ENCODE measurements at regions not wholly inside any gene's neighbourhood (a gene's known extent, or its start where the extent isn't known, plus 50 kb on each side); places are given as distances from the start of the nearest gene placed in this dataset.

GRCh38 chr12:87217491-87217890 is 811.7 kb downstream of the C12orf50 start:
- Histone ChIP-seq H3K4me1 (no peaks in the 10 kb centered on the region), H3F3A (ENCODE audit: low read depth) (no peaks in the 10 kb centered on the region), H3K79me2 (ENCODE audit: low read depth) (no peaks in the 10 kb centered on the region), H3K9ac (no peak overlapping the region), H3K9me3 (ENCODE audit: low read depth) (no peaks in the 10 kb centered on the region), H3K4me2 (no peak overlapping the region), H4K20me1 (ENCODE audit: low read depth) (no peaks in the 10 kb centered on the region), H3K36me3 (no peaks in the 10 kb centered on the region), H3K27me3 (no peaks in the 10 kb centered on the region), H2AFZ (replicated peaks) (no peak overlapping the region), H3K27ac (no peak overlapping the region), H3K4me3 (no peak overlapping the region)
- Mint-ChIP-seq H3K9me3 (no peaks in the 10 kb centered on the region), H3K36me3 (no peaks in the 10 kb centered on the region), H3K4me1 (no peaks in the 10 kb centered on the region), H3K27me3 (ENCODE audit: insufficient read depth, low read depth) (peaks cover 2% of the 10 kb centered on the region), H3K4me3 (no peak overlapping the region), H3K27ac (no peak overlapping the region)
- TF ChIP-seq EZH2phosphoT487 (IDR thresholded peaks at IDR 0.05) = no peak
- TF ChIP-seq EZH2 (IDR thresholded peaks at IDR 0.05) = no peak
- TF ChIP-seq, protein P1, sequence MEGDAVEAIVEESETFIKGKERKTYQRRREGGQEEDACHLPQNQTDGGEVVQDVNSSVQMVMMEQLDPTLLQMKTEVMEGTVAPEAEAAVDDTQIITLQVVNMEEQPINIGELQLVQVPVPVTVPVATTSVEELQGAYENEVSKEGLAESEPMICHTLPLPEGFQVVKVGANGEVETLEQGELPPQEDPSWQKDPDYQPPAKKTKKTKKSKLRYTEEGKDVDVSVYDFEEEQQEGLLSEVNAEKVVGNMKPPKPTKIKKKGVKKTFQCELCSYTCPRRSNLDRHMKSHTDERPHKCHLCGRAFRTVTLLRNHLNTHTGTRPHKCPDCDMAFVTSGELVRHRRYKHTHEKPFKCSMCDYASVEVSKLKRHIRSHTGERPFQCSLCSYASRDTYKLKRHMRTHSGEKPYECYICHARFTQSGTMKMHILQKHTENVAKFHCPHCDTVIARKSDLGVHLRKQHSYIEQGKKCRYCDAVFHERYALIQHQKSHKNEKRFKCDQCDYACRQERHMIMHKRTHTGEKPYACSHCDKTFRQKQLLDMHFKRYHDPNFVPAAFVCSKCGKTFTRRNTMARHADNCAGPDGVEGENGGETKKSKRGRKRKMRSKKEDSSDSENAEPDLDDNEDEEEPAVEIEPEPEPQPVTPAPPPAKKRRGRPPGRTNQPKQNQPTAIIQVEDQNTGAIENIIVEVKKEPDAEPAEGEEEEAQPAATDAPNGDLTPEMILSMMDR (IDR thresholded peaks at IDR 0.05) = no peak
- DNase-seq (ENCODE audit: low spot score) = no peak

DNA sequence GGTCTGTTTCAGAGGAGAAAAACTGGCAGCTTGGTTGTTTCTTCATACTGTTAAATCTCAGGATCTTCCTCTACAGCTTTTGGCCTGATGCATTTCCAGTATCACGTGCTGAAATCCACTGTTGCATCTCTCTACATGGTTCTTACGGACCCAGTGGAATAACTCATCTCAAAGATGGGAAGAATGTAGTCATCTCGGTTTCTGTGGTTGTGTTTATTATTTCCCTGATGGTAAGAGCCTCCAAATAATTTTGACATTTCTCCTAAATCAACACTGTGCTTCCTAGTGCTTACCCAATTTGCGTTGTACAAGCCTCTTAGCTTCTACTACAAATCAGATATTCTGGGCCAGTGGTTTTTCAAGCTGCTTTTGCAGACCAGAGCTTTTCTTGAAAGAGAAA is 812.8 kb downstream of the C12orf50 start:
- TF ChIP-seq, protein P1 (IDR thresholded peaks at IDR 0.05) = no peak
- no peak overlapping the region for H3K9ac ChIP-seq
- H3K36me3 Mint-ChIP-seq = no peaks in the 10 kb centered on the region

GRCh38 chr12:87202189-87202588 is 827.0 kb downstream of the C12orf50 start:
- DNase-seq (ENCODE audit: low spot score) = no peak
- Histone ChIP-seq H3K36me3 (no peaks in the 10 kb centered on the region), H4K20me1 (ENCODE audit: low read depth) (no peaks in the 10 kb centered on the region), H3K9me3 (ENCODE audit: low read depth) (no peaks in the 10 kb centered on the region), H3K79me2 (ENCODE audit: low read depth) (no peaks in the 10 kb centered on the region), H3K4me1 (no peaks in the 10 kb centered on the region), H3F3A (ENCODE audit: low read depth) (no peaks in the 10 kb centered on the region), H2AFZ (replicated peaks) (no peak overlapping the region), H3K4me2 (no peak overlapping the region), H3K9ac (no peak overlapping the region), H3K27me3 (no peaks in the 10 kb centered on the region), H3K27ac (no peak overlapping the region), H3K4me3 (no peak overlapping the region)
- peaks cover 13% of the 10 kb centered on the region for H3K9me3 Mint-ChIP-seq
- no peaks in the 10 kb centered on the region for H3K27me3 Mint-ChIP-seq (ENCODE audit: insufficient read depth, low read depth)
- no peaks in the 10 kb centered on the region for H3K4me1 Mint-ChIP-seq
- H3K4me3 Mint-ChIP-seq = no peak overlapping the region
- no peak overlapping the region for H3K27ac Mint-ChIP-seq
- H3K36me3 Mint-ChIP-seq = peaks cover 1% of the 10 kb centered on the region
- TF ChIP-seq EZH2phosphoT487 (IDR thresholded peaks at IDR 0.05) = no peak
- TF ChIP-seq, protein P1 (IDR thresholded peaks at IDR 0.05) = no peak

More for the DNA sequence above, 812.8 kb downstream of the C12orf50 start:
- Mint-ChIP-seq H3K27ac (no peak overlapping the region), H3K9me3 (no peaks in the 10 kb centered on the region), H3K4me3 (no peak overlapping the region), H3K4me1 (no peaks in the 10 kb centered on the region), H3K27me3 (ENCODE audit: insufficient read depth, low read depth) (peaks cover 2% of the 10 kb centered on the region)
- Histone ChIP-seq H3K27me3 (no peaks in the 10 kb centered on the region), H3K4me1 (no peaks in the 10 kb centered on the region), H3K79me2 (ENCODE audit: low read depth) (no peaks in the 10 kb centered on the region), H3K27ac (no peak overlapping the region), H3K36me3 (no peaks in the 10 kb centered on the region), H3F3A (ENCODE audit: low read depth) (no peaks in the 10 kb centered on the region), H3K4me2 (no peak overlapping the region), H2AFZ (replicated peaks) (peak overlapping the region; percentile 3), H3K4me3 (no peak overlapping the region), H4K20me1 (ENCODE audit: low read depth) (no peaks in the 10 kb centered on the region), H3K9me3 (ENCODE audit: low read depth) (no peaks in the 10 kb centered on the region)
- DNase-seq (ENCODE audit: low spot score) = no peak

DNA sequence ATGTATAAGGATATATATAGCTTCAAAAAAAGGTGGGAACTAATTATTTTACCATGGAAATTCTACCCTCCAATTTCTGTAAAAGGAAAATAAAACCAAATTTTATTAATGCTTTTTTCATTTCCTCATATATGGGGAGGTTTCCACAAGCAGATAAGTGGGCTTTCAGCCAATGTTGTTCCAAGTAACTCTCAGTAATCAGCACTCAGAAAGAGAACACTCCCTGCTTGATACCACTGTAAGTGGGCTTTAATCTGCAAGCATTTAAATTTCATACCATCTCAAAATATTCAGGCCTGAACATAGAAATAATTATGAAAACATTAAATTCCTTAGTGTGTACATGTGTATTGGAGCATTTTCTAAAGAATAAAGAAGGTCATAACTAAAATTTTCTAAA is 827.6 kb downstream of the C12orf50 start:
- no peaks in the 10 kb centered on the region for H3K9me3 ChIP-seq (ENCODE audit: low read depth)
- Mint-ChIP-seq H3K36me3 (no peaks in the 10 kb centered on the region), H3K9me3 (peaks cover 8% of the 10 kb centered on the region), H3K27ac (no peak overlapping the region), H3K4me1 (no peaks in the 10 kb centered on the region), H3K4me3 (no peak overlapping the region), H3K27me3 (ENCODE audit: insufficient read depth, low read depth) (no peaks in the 10 kb centered on the region)
- no peaks in the 10 kb centered on the region for H3F3A ChIP-seq (ENCODE audit: low read depth)
- H3K27me3 ChIP-seq = no peaks in the 10 kb centered on the region
- TF ChIP-seq, protein P1 (IDR thresholded peaks at IDR 0.05) = no peak
- TF ChIP-seq EZH2phosphoT487 (IDR thresholded peaks at IDR 0.05) = no peak
- TF ChIP-seq EZH2 (IDR thresholded peaks at IDR 0.05) = no peak
- no peak overlapping the region for H2AFZ ChIP-seq (replicated peaks)
- no peak overlapping the region for H3K27ac ChIP-seq
- H3K79me2 ChIP-seq (ENCODE audit: low read depth) = no peaks in the 10 kb centered on the region
- DNase-seq (ENCODE audit: low spot score) = no peak
- no peaks in the 10 kb centered on the region for H3K36me3 ChIP-seq
- no peaks in the 10 kb centered on the region for H4K20me1 ChIP-seq (ENCODE audit: low read depth)
- no peak overlapping the region for H3K4me3 ChIP-seq
- no peaks in the 10 kb centered on the region for H3K4me1 ChIP-seq
- H3K4me2 ChIP-seq = no peak overlapping the region
- H3K9ac ChIP-seq = no peak overlapping the region
